H9 (cell line): ENCODE measurements at regions not wholly inside any gene's neighbourhood (a gene's known extent, or its start where the extent isn't known, plus 50 kb on each side); places are given as distances from the start of the nearest gene placed in this dataset.

Source experiments
- DNase-seq: peaks from one replicate; pipeline ENCODE4 v3.0.0-alpha.2; 2017
- H2AFZ ChIP-seq: one replicate; pipeline ENCODE4 v1.6.1; 2013; ENCODE audit warnings: mild to moderate bottlenecking, low read length, control low read depth, moderate library complexity
- H2AK5ac ChIP-seq: 2 replicates; pipeline ENCODE4 v1.6.1; 2013; ENCODE audit warnings: low read length, control low read depth, mixed read lengths; ENCODE audit not compliant: insufficient read length
- H2BK120ac ChIP-seq: one replicate; pipeline ENCODE4 v1.6.1; 2013; ENCODE audit warnings: low read depth, mild to moderate bottlenecking, low read length, control low read depth, inconsistent platforms; ENCODE audit not compliant: poor library complexity, severe bottlenecking
- H2BK12ac ChIP-seq: 2 replicates; pipeline ENCODE4 v1.6.1; 2013; ENCODE audit warnings: low read length, control low read depth, mixed read lengths, low read depth; ENCODE audit not compliant: insufficient read length
- H2BK15ac ChIP-seq: 2 replicates; pipeline ENCODE4 v1.6.1; 2013; ENCODE audit warnings: low read depth, low read length, control low read depth
- H2BK20ac ChIP-seq: one replicate; pipeline ENCODE4 v1.6.1; 2013; ENCODE audit warnings: low read depth, mild to moderate bottlenecking, low read length, control low read depth, inconsistent platforms; ENCODE audit not compliant: poor library complexity, severe bottlenecking
- H2BK5ac ChIP-seq: 2 replicates; pipeline ENCODE4 v1.6.1; 2013; ENCODE audit warnings: low read length, control low read depth, mixed read lengths; ENCODE audit not compliant: insufficient read length
- H3K14ac ChIP-seq: 2 replicates; pipeline ENCODE4 v1.6.1; 2013; ENCODE audit warnings: low read length, control low read depth; ENCODE audit not compliant: insufficient read depth
- H3K18ac ChIP-seq: 2 replicates; pipeline ENCODE4 v1.6.1; 2013; ENCODE audit warnings: low read depth, mild to moderate bottlenecking, mixed read lengths, low read length, control low read depth; ENCODE audit not compliant: insufficient read length
- H3K23ac ChIP-seq: 2 replicates; pipeline ENCODE4 v1.6.1; 2013; ENCODE audit warnings: low read length, control low read depth, mixed read lengths, low read depth; ENCODE audit not compliant: insufficient read length
- H3K23me2 ChIP-seq: 2 replicates; pipeline ENCODE4 v1.6.1; 2013; ENCODE audit warnings: low read depth, mild to moderate bottlenecking, mixed read lengths, low read length, control low read depth; ENCODE audit not compliant: insufficient read length, poor library complexity, severe bottlenecking
- H3K27ac ChIP-seq: 2 replicates; pipeline ENCODE4 v1.5.1; 2013; ENCODE audit warnings: low read length, control low read depth, mixed read lengths, low read depth; ENCODE audit not compliant: insufficient read length
- H3K27me3 ChIP-seq: 2 replicates; pipeline ENCODE4 v1.6.1; 2013; ENCODE audit warnings: low read length, control low read depth, inconsistent platforms; ENCODE audit not compliant: insufficient read depth
- H3K4ac ChIP-seq: 2 replicates; pipeline ENCODE4 v1.6.1; 2013; ENCODE audit warnings: low read depth, mild to moderate bottlenecking, control low read depth, inconsistent platforms, low read length, moderate library complexity
- H3K4me1 ChIP-seq: 2 replicates; pipeline ENCODE4 v1.6.1; 2013; ENCODE audit warnings: low read length, control low read depth, inconsistent platforms; ENCODE audit not compliant: insufficient read depth
- H3K4me2 ChIP-seq: 2 replicates; pipeline ENCODE4 v1.6.1; 2013; ENCODE audit warnings: low read length, control low read depth, mixed read lengths; ENCODE audit not compliant: insufficient read length, insufficient read depth
- H3K56ac ChIP-seq: 2 replicates; pipeline ENCODE4 v1.6.1; 2013; ENCODE audit warnings: low read depth, mild to moderate bottlenecking, mixed read lengths, low read length, control low read depth; ENCODE audit not compliant: insufficient read length
- H3K79me1 ChIP-seq: 2 replicates; pipeline ENCODE4 v1.6.1; 2013; ENCODE audit warnings: low read depth, mild to moderate bottlenecking, moderate library complexity, low read length, control low read depth, inconsistent platforms; ENCODE audit not compliant: insufficient read depth, poor library complexity, severe bottlenecking
- H3K79me2 ChIP-seq: 2 replicates; pipeline ENCODE4 v1.6.1; 2013; ENCODE audit warnings: low read length, control low read depth, inconsistent platforms; ENCODE audit not compliant: insufficient read depth
- H3K9ac ChIP-seq: 2 replicates; pipeline ENCODE4 v1.6.1; 2013; ENCODE audit warnings: low read length, control low read depth, mixed read lengths; ENCODE audit not compliant: insufficient read length; ENCODE audit errors: extremely low read depth
- H3K9me3 ChIP-seq: one replicate; pipeline ENCODE4 v1.6.1; 2013; ENCODE audit warnings: low read depth, low read length, inconsistent platforms; ENCODE audit not compliant: control insufficient read depth
- H3T11ph ChIP-seq: one replicate; pipeline ENCODE4 v1.6.1; 2013; ENCODE audit warnings: mild to moderate bottlenecking, low read length, control low read depth, inconsistent platforms
- H4K20me1 ChIP-seq: one replicate; pipeline ENCODE4 v1.6.1; 2013; ENCODE audit not compliant: control insufficient read depth, insufficient read length, insufficient read depth
- H4K5ac ChIP-seq: 2 replicates; pipeline ENCODE4 v1.6.1; 2013; ENCODE audit warnings: low read depth, mild to moderate bottlenecking, mixed read lengths, low read length, control low read depth; ENCODE audit not compliant: insufficient read length
- H4K8ac ChIP-seq: replicated peaks from 2 replicates; pipeline ENCODE4 v1.6.1; 2013; ENCODE audit warnings: low read length, control low read depth, mixed read lengths, low read depth; ENCODE audit not compliant: insufficient read length
- H4K91ac ChIP-seq: 2 replicates; pipeline ENCODE4 v1.6.1; 2013; ENCODE audit warnings: low read depth, mild to moderate bottlenecking, moderate library complexity, mixed read lengths, low read length, control low read depth; ENCODE audit not compliant: insufficient read length
- H3K27ac Mint-ChIP-seq, 3 experiments: 2 replicates in 2 of 3; 3 replicates in 1 of 3; pipeline ENCODE4 v1.8.0; 2020 to 2021; ENCODE audit warnings: mixed read lengths in 3 of 3, mild to moderate bottlenecking in 1 of 3, moderate library complexity in 1 of 3
- H3K27me3 Mint-ChIP-seq: 2 replicates; pipeline ENCODE4 v1.8.0; 2021; ENCODE audit warnings: low read depth, mild to moderate bottlenecking, moderate library complexity, mixed read lengths
- H3K36me3 Mint-ChIP-seq, 3 experiments: 2 replicates in 2 of 3; 3 replicates in 1 of 3; pipeline ENCODE4 v1.8.0; 2020 to 2021; ENCODE audit warnings: low read depth in 3 of 3, mixed read lengths in 3 of 3; ENCODE audit not compliant: insufficient read depth in 1 of 3
- H3K4me1 Mint-ChIP-seq, 2 experiments: 2 replicates each; pipeline ENCODE4 v1.8.0; 2020; ENCODE audit warnings: mixed read lengths in 2 of 2
- H3K4me3 Mint-ChIP-seq, 2 experiments: 2 replicates in 1 of 2; 3 replicates in 1 of 2; pipeline ENCODE4 v1.8.0; 2020 to 2021; ENCODE audit warnings: mild to moderate bottlenecking in 2 of 2, mixed read lengths in 2 of 2, moderate library complexity in 1 of 2
- H3K9me3 Mint-ChIP-seq, 2 experiments: 2 replicates in 1 of 2; 3 replicates in 1 of 2; pipeline ENCODE4 v1.8.0; 2020; ENCODE audit warnings: mild to moderate bottlenecking in 2 of 2, mixed read lengths in 2 of 2, moderate library complexity in 1 of 2
- WGBS: extraction: QIAGEN DNeasy Blood & Tissue Kit; methylation state at CpG from one replicate; pipeline ENCODE4 v1.1.7; 2013; ENCODE audit warnings: missing lambda C conversion rate, low lambda C conversion rate, mixed read lengths; ENCODE audit not compliant: insufficient read length; ENCODE audit errors: extremely low coverage; 5-methylcytosine and 5-hydroxymethylcytosine counted together
- TF ChIP-seq, protein P1 (sequence below): fragments of 200-600 bp; sonication (generic); conservative IDR thresholded peaks from 3 replicates; pipeline ENCODE4 v1.8.0; 2021; ENCODE audit warnings: antibody characterized with exemption, mild to moderate bottlenecking

DNA sequence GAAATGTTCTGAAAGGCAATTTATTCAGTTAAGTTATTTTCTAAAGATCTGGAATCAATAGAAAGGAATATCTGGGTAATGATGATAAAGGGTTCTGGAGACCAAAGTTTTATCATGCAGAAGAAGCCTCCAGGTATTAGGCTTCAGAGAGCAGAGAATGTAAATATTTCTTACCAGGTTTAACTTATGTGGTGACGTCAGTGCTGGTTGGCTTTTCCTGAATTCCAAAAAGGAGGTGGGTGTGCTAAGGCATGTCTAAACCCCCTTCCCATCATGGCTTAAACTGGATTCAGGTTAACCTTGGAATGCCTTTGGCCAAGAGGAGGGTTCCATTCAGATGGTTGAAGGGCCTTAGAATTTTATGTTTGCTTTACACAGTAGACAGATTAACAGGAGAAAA is 829.9 kb downstream of the NCAM2 start:
- Histone ChIP-seq H3K23ac (no peak overlapping the region), H4K5ac (no peak overlapping the region), H2AK5ac (no peak overlapping the region), H3K18ac (no peak overlapping the region), H2AFZ (no peak overlapping the region), H2BK15ac (no peak overlapping the region), H3K9ac (no peak overlapping the region), H3K4ac (no peak overlapping the region), H3K79me2 (no peaks in the 10 kb centered on the region; the same call in 1 of the 2 replicates), H4K8ac (no peak overlapping the region), H3K27me3 (no peaks in the 10 kb centered on the region), H2BK20ac (no peak overlapping the region), H3K14ac (no peak overlapping the region), H3K9me3 (no peaks in the 10 kb centered on the region), H3K4me1 (no peaks in the 10 kb centered on the region), H2BK120ac (no peak overlapping the region), H3K79me1 (no peaks in the 10 kb centered on the region), H3K56ac (no peak overlapping the region), H3K4me2 (no peak overlapping the region), H2BK12ac (no peak overlapping the region), H3K23me2 (no peaks in the 10 kb centered on the region), H4K20me1 (no peaks in the 10 kb centered on the region), H3K27ac (no peak overlapping the region), H4K91ac (no peak overlapping the region), H3T11ph (no peak overlapping the region), H2BK5ac (no peak overlapping the region)
- no peaks in the 10 kb centered on the region; the same call in 1 of the 2 replicates for H3K27me3 Mint-ChIP-seq
- peaks cover 0 to 9% (median 0%) of the 10 kb centered on the region in 3 experiments; a peak in 2 of 7 replicates for H3K36me3 Mint-ChIP-seq
- no peak overlapping the region for H3K4me3 Mint-ChIP-seq
- TF ChIP-seq, protein P1, sequence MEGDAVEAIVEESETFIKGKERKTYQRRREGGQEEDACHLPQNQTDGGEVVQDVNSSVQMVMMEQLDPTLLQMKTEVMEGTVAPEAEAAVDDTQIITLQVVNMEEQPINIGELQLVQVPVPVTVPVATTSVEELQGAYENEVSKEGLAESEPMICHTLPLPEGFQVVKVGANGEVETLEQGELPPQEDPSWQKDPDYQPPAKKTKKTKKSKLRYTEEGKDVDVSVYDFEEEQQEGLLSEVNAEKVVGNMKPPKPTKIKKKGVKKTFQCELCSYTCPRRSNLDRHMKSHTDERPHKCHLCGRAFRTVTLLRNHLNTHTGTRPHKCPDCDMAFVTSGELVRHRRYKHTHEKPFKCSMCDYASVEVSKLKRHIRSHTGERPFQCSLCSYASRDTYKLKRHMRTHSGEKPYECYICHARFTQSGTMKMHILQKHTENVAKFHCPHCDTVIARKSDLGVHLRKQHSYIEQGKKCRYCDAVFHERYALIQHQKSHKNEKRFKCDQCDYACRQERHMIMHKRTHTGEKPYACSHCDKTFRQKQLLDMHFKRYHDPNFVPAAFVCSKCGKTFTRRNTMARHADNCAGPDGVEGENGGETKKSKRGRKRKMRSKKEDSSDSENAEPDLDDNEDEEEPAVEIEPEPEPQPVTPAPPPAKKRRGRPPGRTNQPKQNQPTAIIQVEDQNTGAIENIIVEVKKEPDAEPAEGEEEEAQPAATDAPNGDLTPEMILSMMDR: no peak
- H3K27ac Mint-ChIP-seq: no peak overlapping the region
- no CpG with 5 or more reads among the region's 1 CpG for WGBS
- H3K9me3 Mint-ChIP-seq: peaks cover 2% of the 10 kb centered on the region in 2 experiments; a peak in 2 of 5 replicates
- no peaks in the 10 kb centered on the region for H3K4me1 Mint-ChIP-seq
- DNase-seq: no peak
